Neuronal stem cell (in vitro differentiated cells): ENCODE measurements at regions not wholly inside any gene's neighbourhood (a gene's known extent, or its start where the extent isn't known, plus 50 kb on each side); places are given as distances from the start of the nearest gene placed in this dataset.

Experiments used
- DNase-seq: peaks from one replicate; pipeline ENCODE4 v3.0.0-alpha.2; 2013; ENCODE audit warnings: low spot score
- H2AFZ ChIP-seq: one replicate; pipeline ENCODE4 v1.6.1; 2013; ENCODE audit warnings: mild to moderate bottlenecking, low read length, inconsistent platforms
- H2AK5ac ChIP-seq: 2 replicates; pipeline ENCODE4 v1.6.1; 2013; ENCODE audit warnings: low read depth, mild to moderate bottlenecking, inconsistent platforms, low read length, moderate library complexity, mixed read lengths
- H2BK120ac ChIP-seq: 2 replicates; pipeline ENCODE4 v1.6.1; 2013; ENCODE audit warnings: low read depth, mild to moderate bottlenecking, inconsistent platforms, low read length, moderate library complexity, mixed read lengths
- H2BK12ac ChIP-seq: one replicate; pipeline ENCODE4 v1.6.1; 2013; ENCODE audit warnings: low read length, inconsistent platforms
- H2BK15ac ChIP-seq: 2 replicates; pipeline ENCODE4 v1.6.1; 2013; ENCODE audit warnings: mild to moderate bottlenecking, low read length, inconsistent platforms, mixed read lengths
- H2BK5ac ChIP-seq: one replicate; pipeline ENCODE4 v1.6.1; 2013; ENCODE audit warnings: inconsistent platforms, mild to moderate bottlenecking, low read length, moderate library complexity
- H3K14ac ChIP-seq: one replicate; pipeline ENCODE4 v1.6.1; 2013; ENCODE audit warnings: low read length, inconsistent platforms
- H3K18ac ChIP-seq: 2 replicates; pipeline ENCODE4 v1.6.1; 2013; ENCODE audit warnings: low read length, inconsistent platforms
- H3K23ac ChIP-seq: 2 replicates; pipeline ENCODE4 v1.6.1; 2013; ENCODE audit warnings: low read depth, mild to moderate bottlenecking, mixed read lengths, low read length, inconsistent platforms; ENCODE audit not compliant: poor library complexity
- H3K27ac ChIP-seq: replicated peaks from 3 replicates; pipeline ENCODE4 v1.5.1; 2013; ENCODE audit warnings: low read length, inconsistent platforms
- H3K27me3 ChIP-seq, 3 experiments: 2 replicates each; pipeline ENCODE4 v1.6.1; 2013; ENCODE audit warnings: low read length in 3 of 3, mild to moderate bottlenecking in 2 of 3, inconsistent platforms in 1 of 3, low read depth in 1 of 3, mixed read lengths in 1 of 3, moderate library complexity in 1 of 3; ENCODE audit not compliant: control insufficient read depth in 3 of 3, insufficient read depth in 3 of 3
- H3K36me3 ChIP-seq, 2 donors: replicated peaks in 1 of 2; 2 replicates each; pipeline ENCODE4 v1.6.1; 2013; ENCODE audit warnings: low read length in 2 of 2; ENCODE audit not compliant: control insufficient read depth in 2 of 2, insufficient read depth in 2 of 2
- H3K4ac ChIP-seq: 2 replicates; pipeline ENCODE4 v1.6.1; 2013; ENCODE audit warnings: inconsistent platforms, mild to moderate bottlenecking, low read length, moderate library complexity
- H3K4me1 ChIP-seq, 2 donors: 1 replicate in 1 of 2; 2 replicates in 1 of 2; pipeline ENCODE4 v1.6.1; 2013; ENCODE audit warnings: low read length in 2 of 2, low read depth in 1 of 2; ENCODE audit not compliant: control insufficient read depth in 2 of 2, insufficient read depth in 1 of 2
- H3K4me2 ChIP-seq: one replicate; pipeline ENCODE4 v1.6.1; 2013; ENCODE audit warnings: mild to moderate bottlenecking, low read length, inconsistent platforms; ENCODE audit not compliant: insufficient read depth, poor library complexity, severe bottlenecking
- H3K4me3 ChIP-seq, 2 donors: 2 replicates each; pipeline ENCODE4 v1.5.1; 2013; ENCODE audit warnings: low read length in 2 of 2, mild to moderate bottlenecking in 2 of 2, inconsistent platforms in 1 of 2, moderate library complexity in 1 of 2
- H3K79me1 ChIP-seq: one replicate; pipeline ENCODE4 v1.6.1; 2013; ENCODE audit warnings: low read depth, mild to moderate bottlenecking, inconsistent platforms, low read length, moderate library complexity
- H3K9ac ChIP-seq: one replicate; pipeline ENCODE4 v1.6.1; 2013; ENCODE audit warnings: mild to moderate bottlenecking, low read depth, low read length, inconsistent platforms; ENCODE audit not compliant: poor library complexity
- H3K9me3 ChIP-seq, 2 donors: replicated peaks in 1 of 2; 2 replicates each; pipeline versions ENCODE3 to v1.6.1; 2013; ENCODE audit warnings: low read length in 2 of 2, mild to moderate bottlenecking in 2 of 2, inconsistent platforms in 1 of 2, low read depth in 1 of 2, mixed read lengths in 1 of 2, moderate library complexity in 1 of 2; ENCODE audit not compliant: control insufficient read depth in 2 of 2, insufficient read depth in 1 of 2
- H4K8ac ChIP-seq: one replicate; pipeline ENCODE4 v1.6.1; 2013; ENCODE audit warnings: low read depth, mild to moderate bottlenecking, inconsistent platforms, low read length, moderate library complexity
- H4K91ac ChIP-seq: one replicate; pipeline ENCODE4 v1.6.1; 2013; ENCODE audit warnings: low read length, low read depth, mild to moderate bottlenecking, inconsistent platforms; ENCODE audit not compliant: poor library complexity
- WGBS, 2 donors: extraction: QIAGEN DNeasy Blood & Tissue Kit; methylation state at CpG; one replicate each; pipeline ENCODE4 v1.1.7; 2013; ENCODE audit warnings: missing lambda C conversion rate in 2 of 2, mixed read lengths in 1 of 2; ENCODE audit not compliant: insufficient read length in 2 of 2, insufficient replicate concordance in 1 of 2; ENCODE audit errors: extremely low coverage in 2 of 2; 5-methylcytosine and 5-hydroxymethylcytosine counted together

DNA sequence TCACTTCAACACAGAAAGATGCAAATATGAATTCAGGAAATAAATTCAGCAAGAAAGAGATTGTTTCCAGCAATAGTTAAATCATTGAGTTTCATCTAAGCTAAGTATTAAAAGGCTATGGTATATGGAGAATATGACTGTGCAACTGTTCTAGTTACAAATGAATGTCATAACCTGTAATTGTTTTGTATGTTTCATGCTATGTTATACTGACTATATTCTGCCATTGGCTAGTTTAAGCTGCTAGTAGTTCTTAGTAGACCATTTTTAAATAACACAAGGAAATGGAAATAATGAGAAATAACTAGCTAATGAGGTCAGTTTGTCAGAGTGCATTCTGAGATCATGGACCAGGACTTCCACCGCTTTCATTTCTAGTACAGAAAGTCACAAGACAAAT is 1154.9 kb upstream of the TMEFF2 start:
- Histone ChIP-seq H2BK12ac (no peak overlapping the region), H3K4me1 (peaks cover 0 to 4% of the 10 kb centered on the region in 2 donors), H4K91ac (no peak overlapping the region), H2AFZ (no peak overlapping the region), H3K14ac (no peak overlapping the region), H3K4me3 (no peak overlapping the region), H3K36me3 (no peaks in the 10 kb centered on the region), H3K18ac (no peak overlapping the region), H3K4me2 (no peak overlapping the region), H4K8ac (no peak overlapping the region), H3K9ac (no peak overlapping the region), H2AK5ac (no peak overlapping the region), H3K4ac (no peak overlapping the region), H3K79me1 (no peaks in the 10 kb centered on the region), H2BK15ac (no peak overlapping the region), H2BK5ac (no peak overlapping the region), H2BK120ac (no peak overlapping the region), H3K9me3 (no peaks in the 10 kb centered on the region), H3K23ac (no peak overlapping the region), H3K27ac (no peak overlapping the region), H3K27me3 (no peaks in the 10 kb centered on the region)
- no CpG with 5 or more reads among the region's 1 CpG for WGBS, 2 donors
- DNase-seq: no peak

DNA sequence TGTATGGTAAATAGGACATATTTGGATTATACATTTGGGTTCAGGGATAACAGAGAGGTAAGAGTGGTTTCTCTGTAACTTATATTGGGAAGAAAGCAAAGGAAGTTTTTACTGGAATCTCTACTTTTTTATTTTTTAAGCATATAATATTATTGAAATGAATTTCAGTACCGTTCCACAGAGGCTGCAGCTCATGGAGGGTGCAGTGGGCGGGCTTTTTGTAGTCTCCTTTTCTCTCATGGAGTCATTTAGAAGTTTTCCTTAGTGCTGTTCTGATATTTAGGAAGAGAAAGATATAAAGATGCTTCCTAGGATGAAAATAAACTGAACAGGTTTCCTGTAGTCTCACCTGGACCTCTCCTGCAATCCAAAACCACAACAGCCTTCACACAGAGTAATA is 1153.3 kb upstream of the TMEFF2 start:
- Histone ChIP-seq H3K27me3 (no peaks in the 10 kb centered on the region), H3K9ac (no peak overlapping the region), H3K4me3 (no peak overlapping the region), H2BK120ac (no peak overlapping the region), H3K4me1 (peaks cover 0 to 4% of the 10 kb centered on the region in 2 donors), H3K36me3 (no peaks in the 10 kb centered on the region), H2BK5ac (no peak overlapping the region), H4K8ac (no peak overlapping the region), H2AK5ac (no peak overlapping the region), H3K79me1 (no peaks in the 10 kb centered on the region), H3K18ac (no peak overlapping the region), H2BK15ac (no peak overlapping the region), H2BK12ac (no peak overlapping the region), H3K27ac (no peak overlapping the region), H3K4me2 (no peak overlapping the region), H3K23ac (no peak overlapping the region), H3K9me3 (no peaks in the 10 kb centered on the region), H3K4ac (no peak overlapping the region), H3K14ac (no peak overlapping the region), H4K91ac (no peak overlapping the region), H2AFZ (peak overlapping the region; percentile 77)
- no peak for DNase-seq
- no CpG with 5 or more reads among the region's 2 CpGs for WGBS, 2 donors

DNA sequence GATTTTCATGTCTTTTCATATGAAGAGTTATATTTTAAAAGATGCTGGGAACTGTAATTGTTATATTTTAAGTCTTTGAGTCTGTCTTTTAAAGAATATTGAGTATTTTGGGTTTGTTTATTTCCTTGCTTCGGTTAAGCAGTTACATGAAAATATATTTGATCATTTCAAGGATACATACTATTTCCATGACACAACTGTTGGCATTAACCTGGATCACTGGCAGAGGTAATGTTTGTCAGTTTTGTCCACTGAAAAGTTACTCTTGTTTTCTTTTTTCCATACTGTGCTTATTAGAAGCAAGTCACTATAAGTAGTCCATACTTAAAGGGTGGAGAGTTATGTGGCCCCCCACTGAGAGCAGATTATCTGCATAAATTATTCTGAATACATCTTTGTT is 1142.0 kb upstream of the TMEFF2 start:
- H3K4me2 ChIP-seq: no peak overlapping the region
- no peak overlapping the region for H3K4ac ChIP-seq
- no peaks in the 10 kb centered on the region for H3K36me3 ChIP-seq
- H3K9me3 ChIP-seq: no peaks in the 10 kb centered on the region
- no peak overlapping the region for H3K14ac ChIP-seq
- no peak overlapping the region for H3K18ac ChIP-seq
- no peak overlapping the region for H4K8ac ChIP-seq
- H3K79me1 ChIP-seq: no peaks in the 10 kb centered on the region
- no peak overlapping the region for H2AFZ ChIP-seq
- H3K27ac ChIP-seq: no peak overlapping the region
- H2BK15ac ChIP-seq: no peak overlapping the region
- no peak for DNase-seq
- no peak overlapping the region for H3K23ac ChIP-seq
- no CpG with 5 or more reads among the region's 1 CpG for WGBS, 2 donors
- H3K9ac ChIP-seq: no peak overlapping the region
- H2BK120ac ChIP-seq: no peak overlapping the region
- H3K4me3 ChIP-seq: no peak overlapping the region
- H4K91ac ChIP-seq: no peak overlapping the region
- no peaks in the 10 kb centered on the region for H3K4me1 ChIP-seq
- H3K27me3 ChIP-seq: no peaks in the 10 kb centered on the region
- no peak overlapping the region for H2BK12ac ChIP-seq
- no peak overlapping the region for H2BK5ac ChIP-seq
- H2AK5ac ChIP-seq: no peak overlapping the region

DNA sequence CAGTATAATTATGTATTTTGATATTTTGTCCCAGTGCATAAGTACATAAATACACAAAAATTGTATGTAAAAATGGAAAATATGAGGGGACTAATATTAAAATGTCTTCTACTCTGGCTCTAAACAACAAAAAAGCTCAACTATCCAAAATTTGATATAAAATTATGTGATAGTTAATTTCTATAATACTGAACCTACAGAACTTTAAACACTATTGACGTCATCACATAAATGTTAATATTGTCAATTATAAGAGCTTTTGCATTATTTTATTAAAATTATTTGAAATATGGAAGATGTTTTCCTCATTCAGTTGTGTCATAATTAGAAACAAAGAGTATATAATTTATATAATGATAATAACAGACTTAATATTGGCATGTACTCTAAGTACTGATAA is 1139.7 kb upstream of the TMEFF2 start:
- Histone ChIP-seq H3K4ac (no peak overlapping the region), H3K14ac (no peak overlapping the region), H2AFZ (no peak overlapping the region), H3K4me2 (no peak overlapping the region), H3K27ac (no peak overlapping the region), H3K36me3 (no peaks in the 10 kb centered on the region), H2AK5ac (no peak overlapping the region), H2BK12ac (no peak overlapping the region), H3K27me3 (no peaks in the 10 kb centered on the region), H2BK120ac (no peak overlapping the region), H2BK5ac (no peak overlapping the region), H3K4me3 (no peak overlapping the region), H4K91ac (no peak overlapping the region), H3K18ac (no peak overlapping the region), H2BK15ac (no peak overlapping the region), H3K9me3 (no peaks in the 10 kb centered on the region), H3K79me1 (no peaks in the 10 kb centered on the region), H4K8ac (no peak overlapping the region), H3K23ac (no peak overlapping the region), H3K9ac (no peak overlapping the region), H3K4me1 (no peaks in the 10 kb centered on the region)
- no CpG with 5 or more reads among the region's 1 CpG for WGBS, 2 donors
- no peak for DNase-seq
